Forelimb muscle (tissue), 1 donor: ENCODE measurements at regions not wholly inside any gene's neighbourhood (a gene's known extent, or its start where the extent isn't known, plus 50 kb on each side); places are given as distances from the start of the nearest gene placed in this dataset.

Source experiments
- DNase-seq: peaks from one replicate; pipeline ENCODE4 v3.0.0-alpha.2; 2013; ENCODE audit warnings: low read depth

DNA sequence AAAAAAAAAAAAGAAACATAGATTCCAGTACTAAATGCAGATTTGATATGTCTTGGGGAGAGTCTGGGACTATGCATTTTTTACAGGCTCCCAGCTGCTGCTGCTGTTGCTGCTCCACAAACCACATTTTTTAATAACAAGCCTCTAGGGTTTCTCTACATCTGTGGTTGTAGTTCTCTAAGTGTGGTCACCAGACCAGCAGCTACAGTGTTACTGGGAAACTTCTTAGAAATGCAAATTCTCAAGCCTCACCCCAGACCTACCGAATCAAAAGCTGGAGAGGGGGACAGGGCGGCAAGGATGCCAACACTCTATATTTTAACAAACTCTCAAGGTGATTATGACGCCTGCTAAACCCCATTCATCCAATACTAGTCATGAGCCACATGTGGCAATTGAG, 293.4 kb upstream of the PTGER4 start:
- no peak for DNase-seq

DNA sequence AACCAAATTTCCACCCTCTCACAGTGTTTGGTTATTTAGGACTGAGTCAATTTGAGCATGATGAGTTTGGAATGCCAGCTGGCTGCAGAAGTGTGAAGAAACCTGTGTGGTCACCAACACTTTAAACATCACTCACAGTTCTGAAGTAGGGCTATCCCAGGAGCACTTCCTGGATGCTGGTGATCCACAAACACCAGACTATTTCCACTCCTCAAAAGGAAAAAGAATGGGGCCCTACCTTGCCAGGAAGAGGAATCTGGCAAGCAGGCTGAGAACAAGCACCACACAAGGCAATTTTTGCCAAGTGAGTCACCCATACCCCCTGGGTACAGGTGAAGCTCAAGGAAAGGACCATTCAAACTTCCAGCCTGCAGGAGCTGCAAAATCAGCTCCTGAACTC, 294.2 kb upstream of the PTGER4 start:
- DNase-seq = no peak

DNA sequence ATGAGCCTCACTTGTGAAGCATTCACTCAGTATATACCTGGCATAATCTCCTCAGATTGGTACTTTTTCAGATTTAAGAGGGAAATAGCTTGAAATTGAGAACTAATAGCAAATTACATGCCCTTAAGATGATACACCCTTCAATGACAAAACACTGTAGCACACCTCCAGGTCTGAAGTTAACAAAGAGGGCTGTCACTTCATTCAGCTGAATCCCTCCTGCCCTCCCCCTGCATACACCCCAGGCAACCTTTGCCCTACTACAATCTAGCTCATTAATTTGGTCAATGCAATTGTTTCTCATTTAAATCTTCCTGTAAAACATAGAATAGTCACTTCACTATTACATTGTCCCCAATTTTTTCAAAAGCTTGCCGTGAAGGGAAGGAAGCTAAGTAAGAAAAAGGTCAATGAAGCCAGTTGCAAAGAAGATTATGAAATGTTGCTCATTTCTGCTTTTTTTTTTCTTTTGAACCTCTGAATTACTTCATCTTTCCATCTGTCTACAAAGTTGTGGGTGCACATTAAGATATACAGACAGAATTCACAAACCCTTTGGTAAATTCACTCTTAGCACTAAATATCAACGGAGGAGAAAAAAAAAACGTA, 294.8 kb upstream of the PTGER4 start:
- no peak for DNase-seq

DNA sequence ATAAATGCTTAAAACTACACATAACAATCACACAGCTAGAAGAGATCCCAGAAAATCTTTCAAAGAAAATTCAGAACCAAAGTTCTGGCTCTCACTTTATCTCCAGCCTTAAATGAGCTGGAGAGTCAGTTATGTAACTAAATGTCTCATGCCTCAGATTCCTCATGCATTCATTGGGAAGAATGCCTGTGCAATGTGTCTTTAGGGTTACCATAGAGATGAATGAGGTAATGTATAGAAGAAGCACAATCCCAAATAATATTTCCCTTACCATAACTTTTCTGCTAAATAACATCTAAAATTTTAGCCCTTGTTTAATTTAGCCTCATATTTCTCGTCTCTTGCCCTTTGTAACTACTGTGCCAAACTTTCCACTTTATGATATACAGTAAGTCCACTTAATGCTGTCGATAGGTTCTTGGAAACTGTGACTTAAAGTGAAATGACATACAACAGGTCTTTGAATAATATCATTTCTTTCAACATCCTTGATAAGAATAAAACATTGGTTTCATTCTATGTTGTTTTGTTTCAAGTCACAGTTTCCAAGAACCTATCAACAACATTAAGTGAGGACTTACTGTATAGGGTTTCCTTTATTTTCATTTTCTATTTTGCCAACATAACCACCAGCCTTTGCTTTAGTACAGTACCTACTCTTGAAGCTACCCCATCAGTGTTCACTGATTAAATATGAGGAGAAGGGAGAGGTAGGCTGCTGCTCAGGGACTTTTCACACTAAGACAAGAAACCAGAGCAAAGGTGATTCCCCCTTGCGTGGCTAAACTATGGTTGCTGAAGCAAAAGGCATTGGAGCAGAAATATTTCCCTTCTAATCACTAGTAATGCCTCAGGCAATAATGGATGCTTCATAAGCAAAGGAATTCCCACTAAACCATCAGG, 295.7 kb upstream of the PTGER4 start:
- DNase-seq = no peak

DNA sequence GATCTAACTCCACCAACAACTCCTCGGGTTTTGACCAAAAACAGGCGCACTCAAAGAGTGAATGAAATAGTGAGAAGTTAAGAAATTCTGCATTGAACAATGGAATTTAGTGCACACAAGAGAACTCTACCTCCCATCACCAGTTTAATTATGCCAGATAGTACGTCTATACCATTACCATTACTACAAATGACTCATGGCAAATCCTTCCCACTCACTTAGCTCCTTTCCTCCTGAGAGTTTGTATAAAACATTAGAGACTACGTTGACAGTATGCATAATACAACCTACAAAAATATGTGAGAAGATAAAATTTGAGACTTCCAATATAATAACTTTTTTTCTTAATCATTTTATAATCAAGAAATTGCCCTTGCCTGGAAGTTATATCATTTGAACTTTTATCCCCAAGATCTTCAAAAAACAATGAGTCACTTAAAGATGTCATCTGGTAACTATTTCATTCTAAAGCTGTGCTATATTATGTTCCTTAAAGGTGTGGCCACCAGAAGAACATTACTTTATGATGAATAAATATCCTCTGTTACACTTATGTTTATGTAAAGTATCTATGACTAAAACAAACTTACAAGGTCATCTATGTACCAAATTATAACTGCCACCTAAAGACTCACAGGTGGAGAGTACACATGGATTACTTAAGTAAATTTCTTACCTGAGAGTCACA, 297.9 kb upstream of the PTGER4 start:
- DNase-seq = no peak

DNA sequence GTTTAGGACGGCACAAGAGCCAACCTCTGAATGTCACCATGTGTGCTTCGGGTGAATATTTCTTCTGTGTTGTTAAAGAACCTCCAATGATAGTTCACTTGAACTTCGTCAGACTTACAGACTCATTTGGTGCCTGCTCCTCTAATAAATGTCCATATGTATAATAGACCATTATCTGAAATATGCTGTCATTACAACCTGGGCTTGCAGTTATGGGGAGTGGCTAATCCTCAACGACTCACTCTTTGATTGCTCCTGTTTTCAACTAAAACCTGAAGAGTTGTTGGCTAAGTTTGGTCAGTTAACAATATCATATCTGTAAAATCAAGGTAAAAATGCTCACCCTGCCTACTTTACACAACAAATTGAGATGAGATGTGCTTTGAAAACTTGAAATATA, 298.7 kb upstream of the PTGER4 start:
- no peak for DNase-seq

DNA sequence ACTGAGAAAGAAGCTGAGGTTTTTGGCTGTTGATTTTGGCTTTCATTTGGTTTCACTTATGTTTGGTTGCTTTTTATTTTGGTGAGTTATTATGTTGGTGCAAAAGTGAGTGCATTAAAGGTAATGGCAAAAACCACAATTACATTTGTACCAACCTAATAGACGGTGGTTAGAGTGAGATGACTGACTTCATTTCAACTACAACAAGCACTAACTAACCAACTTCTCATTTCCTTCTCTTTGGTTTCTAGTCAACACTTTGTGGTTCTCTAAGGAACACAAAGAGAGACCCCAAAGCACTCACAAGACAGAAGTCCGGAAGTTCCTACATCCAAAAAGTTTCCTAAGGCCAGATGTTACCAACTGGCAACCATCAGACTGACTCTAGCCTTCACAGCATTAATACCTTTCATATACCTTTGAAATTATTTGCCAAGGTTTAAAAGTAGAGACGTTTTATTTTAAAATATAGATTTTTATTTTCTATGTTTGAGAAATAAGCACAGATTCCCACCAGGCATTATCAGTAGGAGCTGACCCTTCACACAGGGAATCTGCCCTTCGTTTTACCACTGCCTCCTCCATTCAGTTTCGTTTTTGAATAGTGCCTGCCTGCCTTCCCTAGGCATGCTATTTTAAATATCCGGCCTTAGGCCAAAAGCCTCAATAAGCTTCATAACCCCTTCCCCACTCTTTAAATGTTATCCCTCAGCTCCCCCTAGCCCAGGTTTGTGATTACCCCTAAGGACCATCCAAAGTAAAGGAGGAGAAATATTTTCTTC, 301.1 kb upstream of the PTGER4 start:
- no peak for DNase-seq

DNA sequence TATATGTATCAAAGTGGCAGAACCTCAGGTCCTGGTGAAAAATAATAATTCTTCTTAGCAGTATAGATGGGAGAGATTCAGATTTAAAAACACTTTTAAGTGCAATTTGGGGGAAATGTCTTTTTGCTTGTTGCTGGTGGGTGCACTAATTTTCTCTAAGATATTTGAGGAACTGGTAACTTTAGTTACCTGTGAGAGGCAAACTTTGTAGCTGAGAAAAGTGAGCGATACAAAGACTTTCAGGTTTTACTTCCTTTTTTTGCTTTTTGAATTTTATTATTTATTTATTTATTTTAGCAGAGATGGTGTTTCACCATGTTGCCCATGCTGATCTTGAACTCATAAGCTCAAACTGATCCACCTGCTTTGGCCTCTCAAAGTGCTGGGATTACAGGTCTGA, 303.1 kb upstream of the PTGER4 start:
- DNase-seq = no peak

DNA sequence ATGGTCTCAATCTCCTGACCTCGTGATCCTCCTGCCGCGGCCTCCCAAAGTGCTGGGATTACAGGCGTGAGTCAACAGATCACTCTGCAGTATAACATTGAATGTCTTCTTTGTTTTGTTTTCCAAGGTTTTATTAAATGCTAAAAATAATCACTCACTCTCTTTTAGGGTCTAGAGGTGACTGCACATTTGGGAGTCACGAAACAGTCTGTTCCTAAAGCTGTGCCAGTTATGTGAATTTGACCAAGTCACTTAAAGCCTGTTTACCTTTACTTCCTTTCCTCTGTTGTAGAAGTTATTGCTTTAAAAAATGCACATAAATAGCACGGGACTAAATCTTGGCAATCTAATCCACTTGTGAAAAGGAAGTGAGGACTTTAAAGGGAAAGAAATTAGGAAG, 304.9 kb upstream of the PTGER4 start:
- DNase-seq = no peak

DNA sequence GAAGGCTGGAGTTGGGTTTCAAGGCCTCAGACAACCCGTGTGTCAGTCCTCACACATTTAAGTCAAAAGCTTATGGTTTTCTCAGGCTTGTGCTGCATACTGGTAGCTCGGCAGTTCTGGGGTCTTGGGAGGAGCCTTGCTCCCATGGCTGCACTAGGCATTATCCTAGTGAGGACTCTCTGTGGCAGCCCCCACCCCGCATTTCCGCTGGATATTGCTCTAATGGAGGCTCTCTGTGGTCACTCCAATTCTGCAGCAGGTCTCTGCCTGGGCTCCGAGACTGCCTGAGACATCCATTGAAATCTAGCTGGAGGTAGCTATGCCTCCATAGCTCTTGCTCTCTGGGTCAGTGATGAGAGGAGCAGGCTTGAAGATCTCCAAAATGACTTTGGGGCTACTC, 311.5 kb upstream of the PTGER4 start:
- DNase-seq = no peak

DNA sequence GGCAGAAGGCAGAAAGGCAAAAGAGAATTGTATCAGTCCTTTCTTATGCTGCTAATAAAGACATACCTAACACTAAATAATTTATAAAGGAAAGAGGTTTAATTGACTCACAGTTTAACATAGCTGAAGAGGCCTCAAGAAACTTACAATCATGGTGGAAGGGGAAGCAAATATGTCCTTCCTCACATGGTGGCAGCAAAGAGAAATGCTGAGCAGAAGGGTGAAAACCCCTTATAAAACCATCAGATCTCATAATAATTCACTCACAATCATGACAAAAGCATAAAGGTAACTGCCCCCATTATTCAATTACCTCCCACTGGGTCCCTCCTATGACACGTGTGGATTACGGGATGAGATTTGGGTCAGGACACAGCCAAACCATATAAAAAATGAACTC, 312.5 kb upstream of the PTGER4 start:
- no peak for DNase-seq

DNA sequence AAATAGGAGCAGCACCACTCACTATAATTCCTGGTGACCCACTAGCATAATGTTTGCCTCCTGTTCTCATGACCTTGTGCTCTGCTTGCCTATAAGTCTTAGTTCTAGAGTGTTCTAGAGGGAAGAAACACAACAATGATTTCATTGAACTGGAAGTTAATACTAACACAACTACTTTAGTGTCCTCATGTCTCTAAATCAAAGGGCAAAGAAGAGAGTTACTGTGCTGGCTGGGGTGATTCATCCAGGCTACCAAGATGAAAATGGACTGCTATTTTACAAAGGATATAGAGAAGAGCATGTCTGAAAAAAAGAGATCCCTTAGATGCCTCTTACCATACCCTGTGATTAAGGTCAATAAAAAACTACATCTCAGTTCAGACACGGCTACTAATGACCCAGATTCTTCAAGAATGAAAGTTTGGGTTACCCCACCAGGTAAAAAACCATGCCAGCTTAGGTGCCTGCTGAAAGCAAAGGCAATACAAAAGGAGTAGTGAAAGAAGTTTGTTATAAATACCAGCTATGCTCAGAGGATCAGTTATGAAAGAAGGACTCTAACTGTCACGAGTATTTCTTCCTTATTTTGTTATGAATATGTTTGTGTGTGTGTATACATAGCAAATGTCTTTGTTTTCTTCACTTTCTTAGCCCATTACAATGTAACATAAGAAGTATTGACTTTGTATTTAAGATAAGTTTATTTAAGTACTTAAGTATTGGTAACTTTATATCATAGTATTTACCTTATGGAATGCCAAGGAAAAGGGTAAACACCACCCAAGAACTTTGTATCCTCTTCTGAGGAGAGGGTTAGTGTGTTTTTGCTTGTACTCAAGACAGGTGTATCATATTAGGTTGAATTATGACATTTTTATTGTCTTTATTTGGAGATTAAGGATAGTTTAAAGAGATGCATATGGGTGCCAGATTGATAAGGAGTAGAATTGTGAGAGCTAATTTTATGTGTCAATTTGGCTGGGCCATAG, 314.1 kb upstream of the PTGER4 start:
- no peak for DNase-seq

DNA sequence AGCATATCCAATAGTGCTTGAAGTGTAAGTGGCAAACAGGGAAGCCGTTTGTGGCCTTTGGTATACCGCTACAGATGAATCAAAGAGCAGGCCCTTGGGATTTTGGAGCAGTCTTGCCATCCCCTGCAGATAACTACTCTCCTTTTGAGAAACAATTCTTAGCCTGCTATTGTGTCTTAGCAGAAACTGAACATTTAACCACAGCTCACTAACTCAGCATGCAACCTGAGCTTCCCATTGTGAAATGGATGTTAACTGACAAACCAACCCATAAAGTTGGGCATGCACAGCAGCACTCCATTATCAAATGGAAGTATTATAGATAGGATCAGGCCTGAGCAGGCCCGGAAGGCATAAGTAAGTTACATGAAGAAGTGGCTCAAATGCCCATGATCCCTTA, 315.3 kb upstream of the PTGER4 start:
- no peak for DNase-seq

DNA sequence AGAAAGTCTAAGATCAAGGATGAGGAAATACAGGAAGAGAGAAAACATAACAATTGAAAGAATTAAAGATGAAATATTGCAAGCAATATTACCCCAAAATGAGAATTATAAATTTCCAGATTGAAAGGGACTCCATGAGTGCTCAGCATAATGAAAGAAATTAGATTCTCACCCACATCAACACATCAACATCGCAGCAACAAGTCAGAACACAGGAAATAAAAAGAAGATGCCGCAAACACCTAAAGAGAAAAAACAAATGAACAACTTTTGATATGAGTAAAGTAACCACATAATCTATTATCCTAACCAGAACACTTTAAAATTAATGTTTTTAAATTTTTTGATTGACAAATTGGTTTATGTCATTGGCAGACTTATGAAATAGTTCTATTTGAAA, 318.3 kb upstream of the PTGER4 start:
- no peak for DNase-seq

DNA sequence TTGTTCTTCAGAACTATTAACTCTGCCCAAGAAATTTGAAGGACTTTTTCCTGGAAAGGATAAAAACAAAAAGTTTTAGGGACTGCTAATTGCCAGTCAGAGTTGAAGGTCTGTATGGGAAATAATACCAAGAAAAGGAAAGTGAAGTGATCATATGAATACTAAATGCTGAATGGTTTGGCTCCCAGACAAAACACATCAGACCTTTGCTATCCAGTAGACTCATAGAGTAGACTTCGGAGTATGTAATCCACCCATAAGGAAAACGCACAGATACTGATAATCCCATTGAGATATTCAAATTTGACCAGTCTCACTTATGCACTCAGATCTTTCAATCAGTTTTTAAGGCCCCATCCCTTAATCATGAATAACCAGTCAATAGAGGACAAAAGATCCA, 319.0 kb upstream of the PTGER4 start:
- no peak for DNase-seq

DNA sequence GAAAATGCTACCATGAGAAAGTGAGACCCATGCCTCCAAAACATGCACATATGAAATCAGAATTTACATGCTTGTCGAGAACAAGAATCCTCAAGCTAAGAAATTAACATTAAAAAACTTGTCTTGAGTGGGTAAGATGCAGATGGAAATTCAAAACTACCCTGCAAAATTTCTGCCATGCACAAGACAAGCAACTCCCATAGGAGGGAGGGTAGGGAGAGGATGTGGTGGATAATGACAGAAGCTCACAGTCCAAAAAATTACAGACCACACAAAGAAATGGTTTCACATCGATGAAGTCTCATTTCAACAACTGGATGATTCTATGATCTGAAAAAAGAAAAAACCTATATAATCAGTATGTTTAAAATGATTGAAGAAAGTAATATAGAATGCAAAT, 319.9 kb upstream of the PTGER4 start:
- DNase-seq = no peak

DNA sequence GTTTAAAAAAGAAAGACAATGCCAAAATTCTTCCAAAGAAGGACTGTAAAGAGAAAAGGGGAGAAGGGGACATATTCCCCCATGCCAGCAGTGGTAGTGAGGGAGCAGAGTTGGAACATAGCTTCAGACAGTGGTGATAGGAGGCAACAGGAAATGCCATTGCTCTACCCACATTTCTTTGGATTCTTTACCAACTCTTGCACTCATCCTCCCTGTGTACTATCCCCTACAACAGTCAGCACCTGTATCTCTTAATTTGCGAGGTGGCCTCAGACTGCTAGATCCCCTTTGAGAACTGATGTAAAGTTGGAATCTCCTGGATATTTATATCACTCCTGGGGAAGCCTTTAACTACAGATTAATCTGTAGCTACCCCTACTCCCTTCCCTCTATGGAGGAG, 320.6 kb upstream of the PTGER4 start:
- no peak for DNase-seq

DNA sequence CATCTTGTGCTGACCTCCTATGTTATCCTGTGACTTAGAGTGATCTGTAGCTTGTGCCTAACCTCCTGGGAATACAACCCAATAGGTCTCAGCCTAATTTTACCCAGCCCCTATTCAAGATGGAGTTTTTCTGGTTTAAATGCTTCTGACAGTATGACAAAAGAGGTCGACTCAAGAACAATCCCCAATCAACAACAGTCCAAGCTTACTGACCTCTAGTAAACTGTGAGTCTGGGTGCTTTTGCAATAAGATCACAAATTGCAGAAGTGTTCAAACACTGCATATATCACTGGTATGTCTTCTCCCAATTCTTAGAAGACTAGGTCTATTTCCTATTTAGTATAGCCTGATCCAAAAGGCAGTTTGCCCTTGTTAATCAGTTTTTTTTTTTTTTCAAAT, 323.5 kb upstream of the PTGER4 start:
- no peak for DNase-seq

DNA sequence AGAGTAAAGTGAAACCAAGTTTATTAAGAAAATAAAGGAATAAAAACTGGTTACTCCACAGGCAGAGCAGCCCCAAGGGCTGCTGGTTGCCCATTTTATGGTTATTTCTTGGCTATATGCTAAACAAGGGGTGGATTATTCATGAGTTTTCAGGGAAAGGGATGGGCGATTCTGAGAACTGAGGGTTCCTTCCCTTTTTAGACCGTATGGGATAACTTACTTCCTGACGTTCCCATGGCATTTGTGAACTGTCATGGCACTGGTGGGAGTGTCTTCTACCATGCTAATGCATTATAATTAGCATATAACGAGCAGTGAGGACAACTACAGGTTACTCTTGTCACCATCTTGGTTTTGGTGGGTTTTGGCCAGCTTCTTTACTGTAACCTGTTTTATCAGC, 323.9 kb upstream of the PTGER4 start:
- DNase-seq = no peak

DNA sequence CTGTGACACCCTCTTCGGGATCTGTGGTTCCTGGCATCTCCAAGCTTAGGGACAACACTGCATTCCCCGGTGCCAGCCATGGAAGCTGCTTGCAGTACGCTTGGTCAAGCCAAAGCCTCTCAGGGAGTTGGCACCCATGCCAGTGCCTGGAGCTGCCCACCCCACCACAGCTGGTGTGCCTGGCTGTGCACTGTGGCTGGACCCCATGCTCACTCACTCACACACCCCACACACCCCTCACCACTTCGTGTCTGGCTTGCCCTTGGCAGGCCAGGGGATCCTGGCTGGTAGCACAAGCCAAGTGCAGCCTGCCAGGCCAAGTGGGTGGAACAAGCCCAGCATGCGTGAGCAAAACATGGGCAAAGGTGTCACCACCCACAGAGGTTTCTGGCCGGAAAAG, 324.5 kb upstream of the PTGER4 start:
- no peak for DNase-seq

DNA sequence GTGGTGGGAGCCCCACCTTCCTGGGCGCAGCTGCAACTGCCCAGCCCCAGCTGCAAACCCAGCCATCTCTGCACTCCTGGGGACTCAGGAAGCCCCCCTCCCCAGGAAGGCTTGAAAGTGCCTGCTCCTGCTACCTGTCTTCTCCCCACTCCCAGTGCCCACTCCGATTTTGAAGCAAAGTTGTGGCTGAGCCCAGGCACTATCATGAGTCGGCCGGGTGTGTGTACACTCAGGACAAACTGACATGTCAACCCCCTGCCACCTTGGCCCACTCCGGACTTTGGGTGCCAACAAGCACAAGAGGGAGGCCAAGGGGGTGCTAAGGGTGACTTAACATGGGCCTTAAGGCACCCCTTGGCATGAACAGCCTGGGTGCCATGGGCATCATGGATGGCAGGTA, 325.5 kb upstream of the PTGER4 start:
- DNase-seq = no peak
